K562 (cell line): ENCODE measurements at regions not wholly inside any gene's neighbourhood (a gene's known extent, or its start where the extent isn't known, plus 50 kb on each side); places are given as distances from the start of the nearest gene placed in this dataset.

Experiments
- ATAC-seq: fragments of 200-7000 bp; cut with Tn5 transposase; 3 replicates; pipeline ENCODE4 v1.9.1; 2020; ENCODE audit warnings: moderate library complexity
- BruUV-seq: library from RNA; stranded (reverse); fragments of 400-500 nt; replicated peaks from 2 replicates; lab custom pipeline; 2021; lab: Mats Ljungman, UMichigan
- CTCF ChIA-PET: fragments of 300-600 bp; formaldehyde crosslinking; extraction: SDS; loops from one replicate; lab custom pipeline; 2021; ENCODE audit warnings: low intra/inter-chr PET ratio; lab: Yijun Ruan, JAX
- POLR2A ChIA-PET: fragments of 300-600, 350-650 bp; sonication (Branson Sonifier 250); formaldehyde crosslinking; extraction: SDS; loops from one replicate; lab custom pipeline; 2021; ENCODE audit warnings: antibody characterized with exemption, inconsistent platforms; lab: Yijun Ruan, JAX
- DNase-seq, 4 experiments: peaks; one replicate each; pipeline versions ENCODE4 v3.0.0 to v3.0.0-alpha.2; 2011 to 2018; ENCODE audit warnings: low spot score in 3 of 4, mixed read lengths in 3 of 4; ENCODE audit errors: extremely low read depth in 1 of 4
- FAIRE-seq: peaks from 2 replicates; lab custom pipeline; 2011; peaks lifted over from hg19 to GRCh38; lab: Jason Lieb, UNC
- H2AFZ ChIP-seq: 2 replicates; pipeline ENCODE4 v1.6.0; 2011; ENCODE audit warnings: low read depth, low read length, control low read depth, inconsistent platforms
- H3K27ac ChIP-seq: fragments of 200-600 bp; 3 replicates; pipeline ENCODE4 v1.8.0; 2011; ENCODE audit warnings: low read depth, mild to moderate bottlenecking, control low read depth, inconsistent platforms, low read length, moderate library complexity, mixed read lengths; ENCODE audit errors: extremely low read depth
- H3K27me3 ChIP-seq, 2 experiments: fragments of 300-600 bp in 1 of 2; 2 replicates in 1 of 2; 3 replicates in 1 of 2; pipeline versions ENCODE4 v1.6.0 to v1.8.0; 2011; ENCODE audit warnings: inconsistent platforms in 2 of 2, low read length in 2 of 2, mild to moderate bottlenecking in 1 of 2, mixed read lengths in 1 of 2, moderate library complexity in 1 of 2; ENCODE audit not compliant: control insufficient read depth in 2 of 2, insufficient read depth in 2 of 2
- H3K36me3 ChIP-seq: fragments of 300-600 bp; 3 replicates; pipeline ENCODE4 v1.8.0; 2011; ENCODE audit warnings: mild to moderate bottlenecking, low read length, inconsistent platforms; ENCODE audit not compliant: control insufficient read depth, insufficient read depth
- H3K4me1 ChIP-seq, 2 experiments: fragments of 200-600 bp in 1 of 2; replicated peaks in 1 of 2; 2 replicates in 1 of 2; 3 replicates in 1 of 2; pipeline versions ENCODE4 v1.5.1 to v1.8.0; 2011; ENCODE audit warnings: inconsistent platforms in 2 of 2, low read length in 2 of 2, mild to moderate bottlenecking in 1 of 2, mixed read lengths in 1 of 2, moderate library complexity in 1 of 2; ENCODE audit not compliant: control insufficient read depth in 2 of 2, insufficient read depth in 2 of 2
- H3K4me2 ChIP-seq: 2 replicates; pipeline ENCODE4 v1.6.1; 2011; ENCODE audit warnings: low read length, control low read depth, inconsistent platforms, mixed read lengths; ENCODE audit not compliant: insufficient read depth
- H3K4me3 ChIP-seq: fragments of 200-600 bp; sonication (generic), shearing (Covaris generic); 2 replicates; pipeline ENCODE4 v1.5.1; 2016; ENCODE audit warnings: control low read depth, inconsistent platforms
- H3K79me2 ChIP-seq: fragments of 200-600 bp; 3 replicates; pipeline ENCODE4 v1.8.0; 2011; ENCODE audit warnings: low read length, inconsistent platforms; ENCODE audit not compliant: control insufficient read depth, insufficient read depth
- H3K9ac ChIP-seq, 2 experiments: 2 replicates each; pipeline versions ENCODE4 v1.6.0 to v1.6.1; 2011; ENCODE audit warnings: low read depth in 2 of 2, low read length in 2 of 2, control low read depth in 1 of 2, inconsistent platforms in 1 of 2, mild to moderate bottlenecking in 1 of 2, mixed read lengths in 1 of 2; ENCODE audit not compliant: insufficient read depth in 1 of 2
- H3K9me1 ChIP-seq: one replicate; pipeline ENCODE4 v1.6.0; 2011; ENCODE audit warnings: inconsistent platforms, mild to moderate bottlenecking, low read length, moderate library complexity; ENCODE audit not compliant: control insufficient read depth, insufficient read depth
- H3K9me3 ChIP-seq: replicated peaks from 2 replicates; pipeline ENCODE4 v1.5.1; 2011; ENCODE audit warnings: low read depth, low read length, inconsistent platforms; ENCODE audit not compliant: control insufficient read depth, insufficient read depth
- H4K20me1 ChIP-seq: replicated peaks from 2 replicates; pipeline ENCODE4 v1.6.1; 2011; ENCODE audit warnings: low read length, inconsistent platforms, mixed read lengths; ENCODE audit not compliant: control insufficient read depth, insufficient read depth
- CEBPG ChIP-seq, 3 experiments: fragments of 200-800 bp in 1 of 3; sonication (Bioruptor generic) in 1 of 3; sonication (generic) in 1 of 3; formaldehyde crosslinking in 1 of 3; IDR thresholded peaks in 2 of 3; conservative IDR thresholded peaks in 1 of 3; 2 replicates each; pipeline versions ENCODE4 v1.6.1 to v1.8.0; 2016 to 2022; ENCODE audit warnings: missing compliant biosample characterization in 2 of 3, missing genetic modification characterization in 2 of 3, mild to moderate bottlenecking in 1 of 3, missing genetic modification reagents in 1 of 3
- PRMT5 ChIP-seq: sonication (generic); formaldehyde crosslinking; IDR thresholded peaks from 2 replicates; pipeline ENCODE4 v1.5.0; 2020; ENCODE audit warnings: missing genetic modification reagents
- RFX1 ChIP-seq: fragments of 450-650 bp; IDR thresholded peaks from 2 replicates; pipeline ENCODE4 v1.6.1; 2016; ENCODE audit warnings: mild to moderate bottlenecking, moderate library complexity
- STAT5A ChIP-seq: IDR thresholded peaks from 2 replicates; pipeline ENCODE4 v1.6.1; 2012; ENCODE audit warnings: low read length, inconsistent platforms, borderline replicate concordance
- WGBS: fragments of 100-300 bp; shearing (Covaris generic); methylation state at CpG from one replicate; pipeline ENCODE4 v1.1.6; 2016; ENCODE audit warnings: low coverage, mixed read lengths; ENCODE audit not compliant: insufficient coverage; ENCODE audit errors: missing lambda C conversion rate; 5-methylcytosine and 5-hydroxymethylcytosine counted together
- in situ Hi-C: fragments of 300-500 bp; cut with MboI; formaldehyde crosslinking; loops from 4 replicates; pipeline ENCODE4 v1.15.0; 2018; ENCODE audit warnings: inconsistent platforms, mixed read lengths
- intact Hi-C: fragments of 100-400 bp; cut with micrococcal nuclease; formaldehyde crosslinking; loops from 2 replicates; pipeline ENCODE4 v1.14.2; 2022

- WGBS, result 4% methylated on average over 4 of the region's 4 CpGs
- in situ Hi-C loops, result no loop called here
Observed at GRCh38 chr5:111851631-111852548, 94.9 kb upstream of the NREP start.

DNA sequence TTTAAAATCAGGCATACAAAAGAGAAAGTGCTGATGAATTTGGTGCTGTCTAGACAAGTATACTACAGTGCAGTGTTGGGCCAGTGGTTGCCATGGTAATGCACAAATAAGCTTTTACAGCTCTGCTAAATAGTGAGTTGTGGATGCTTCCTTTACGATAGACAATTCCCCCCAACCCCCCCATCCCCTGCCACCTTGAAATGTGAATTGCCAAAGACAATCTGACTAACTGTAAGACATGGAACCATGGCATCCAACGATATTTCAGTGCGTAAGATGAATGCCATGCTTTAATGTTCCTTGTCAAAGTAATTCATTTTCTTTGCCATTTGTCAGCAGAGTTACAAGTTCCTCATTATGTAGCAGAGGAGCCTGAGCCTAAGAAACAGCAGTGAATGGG, 91.5 kb upstream of the NREP start:
- Histone ChIP-seq H3K36me3 (no peaks in the 10 kb centered on the region), H3K27me3 (no peaks in the 10 kb centered on the region), H3K4me2 (no peak overlapping the region), H3K9ac (no peak overlapping the region), H3K9me3 (no peaks in the 10 kb centered on the region), H3K79me2 (no peaks in the 10 kb centered on the region), H3K9me1 (no peaks in the 10 kb centered on the region), H3K27ac (no peak overlapping the region), H3K4me3 (no peak overlapping the region), H3K4me1 (no peaks in the 10 kb centered on the region), H2AFZ (no peak overlapping the region), H4K20me1 (no peaks in the 10 kb centered on the region)
- FAIRE-seq (no peak), ATAC-seq (no peak), DNase-seq (no peak)
- POLR2A ChIA-PET, result no interaction called here
- in situ Hi-C loops, result no loop called here
- BruUV-seq, result no TSS peak
- intact Hi-C loops, result no loop called here
- CTCF ChIA-PET, result no interaction called here
- WGBS, result 0% methylated on average over 3 of the region's 3 CpGs
- TF ChIP-seq RFX1 (0 out of 2 replicates have a peak, but pooled peaks have one; percentile 15), PRMT5 (CRISPR knock-in tag) (no peak)

More at GRCh38 chr5:111851631-111852548, 94.9 kb upstream of the NREP start:
- Histone ChIP-seq H4K20me1 (no peaks in the 10 kb centered on the region), H3K9me1 (no peaks in the 10 kb centered on the region), H2AFZ (no peak overlapping the region), H3K9me3 (no peaks in the 10 kb centered on the region), H3K79me2 (no peaks in the 10 kb centered on the region), H3K27me3 (no peaks in the 10 kb centered on the region), H3K9ac (no peak overlapping the region), H3K27ac (no peak overlapping the region), H3K4me3 (no peak overlapping the region), H3K4me2 (no peak overlapping the region), H3K4me1 (no peaks in the 10 kb centered on the region), H3K36me3 (no peaks in the 10 kb centered on the region)
- ATAC-seq, result no peak
- intact Hi-C loops, result no loop called here
- FAIRE-seq, result no peak
- no TSS peak for BruUV-seq
- TF ChIP-seq STAT5A (no peak), CEBPG (CRISPR knock-in tag; IDR thresholded peaks at IDR 0.05) (no peak), CEBPG (tag; conservative IDR thresholded peaks at IDR 0.05 in 1 of 2, IDR thresholded peaks at IDR 0.05 in 1 of 2) (peak in 1 of 2 experiments; percentile 41; a peak in 1 of 4 replicates)
- no peak for DNase-seq
- CTCF ChIA-PET, result no interaction called here
- POLR2A ChIA-PET, result no interaction called here
